CD8-positive, alpha-beta memory T cell (primary cell): ENCODE measurements at regions not wholly inside any gene's neighbourhood (a gene's known extent, or its start where the extent isn't known, plus 50 kb on each side); places are given as distances from the start of the nearest gene placed in this dataset.

ENCODE experiments used
- CTCF ChIA-PET: fragments of 350-600 bp; sonication (Branson Sonifier 250); formaldehyde crosslinking; loops from one replicate; lab custom pipeline; 2021; ENCODE audit warnings: antibody characterized with exemption; lab: Charles Lee
- POLR2A ChIA-PET: fragments of 350-600 bp; sonication (Branson Sonifier 250); formaldehyde crosslinking; loops from one replicate; lab custom pipeline; 2021; ENCODE audit warnings: antibody characterized with exemption; lab: Charles Lee
- DNase-seq, 5 donors: peaks; one replicate each; pipeline versions ENCODE4 v3.0.0 to v3.0.0-alpha.2; 2020 to 2022; ENCODE audit warnings: mixed read lengths in 1 of 5
- H3K27ac ChIP-seq: one replicate; pipeline ENCODE4 v1.7.0; 2013; ENCODE audit warnings: low read depth, mild to moderate bottlenecking, low read length, moderate library complexity
- H3K27me3 ChIP-seq: 2 replicates; pipeline ENCODE4 v1.7.0; 2013; ENCODE audit warnings: low read length, mild to moderate bottlenecking; ENCODE audit not compliant: insufficient read depth, poor library complexity, severe bottlenecking
- H3K36me3 ChIP-seq: 2 replicates; pipeline ENCODE4 v1.7.0; 2013; ENCODE audit warnings: mild to moderate bottlenecking, low read length, moderate library complexity; ENCODE audit not compliant: insufficient read depth
- H3K4me1 ChIP-seq: 2 replicates; pipeline ENCODE4 v1.7.0; 2013; ENCODE audit warnings: mild to moderate bottlenecking, low read length, moderate library complexity; ENCODE audit not compliant: insufficient read depth
- H3K4me3 ChIP-seq: 2 replicates; pipeline ENCODE4 v1.7.0; 2013; ENCODE audit warnings: mild to moderate bottlenecking, low read length
- H3K9me3 ChIP-seq: 2 replicates; pipeline ENCODE4 v1.7.0; 2013; ENCODE audit warnings: mild to moderate bottlenecking, low read length
- H3K27ac Mint-ChIP-seq, 8 donors: one replicate each; pipeline ENCODE4 v1.8.0; 2020 to 2021; ENCODE audit warnings: mixed read lengths in 8 of 8, mild to moderate bottlenecking in 6 of 8, inconsistent platforms in 3 of 8, moderate library complexity in 3 of 8
- H3K27me3 Mint-ChIP-seq, 2 donors: one replicate each; pipeline ENCODE4 v1.8.0; 2020 to 2021; ENCODE audit warnings: mixed read lengths in 2 of 2, mild to moderate bottlenecking in 1 of 2, moderate library complexity in 1 of 2
- H3K36me3 Mint-ChIP-seq, 3 donors: one replicate each; pipeline ENCODE4 v1.8.0; 2020 to 2021; ENCODE audit warnings: mixed read lengths in 3 of 3, inconsistent platforms in 1 of 3, mild to moderate bottlenecking in 1 of 3
- H3K4me1 Mint-ChIP-seq, 3 donors: one replicate each; pipeline ENCODE4 v1.8.0; 2020 to 2021; ENCODE audit warnings: mixed read lengths in 3 of 3, inconsistent platforms in 1 of 3, mild to moderate bottlenecking in 1 of 3
- H3K4me3 Mint-ChIP-seq, 7 donors: one replicate each; pipeline ENCODE4 v1.8.0; 2020 to 2021; ENCODE audit warnings: mixed read lengths in 7 of 7, mild to moderate bottlenecking in 6 of 7, moderate library complexity in 4 of 7, inconsistent platforms in 2 of 7
- H3K9me3 Mint-ChIP-seq, 5 donors: one replicate each; pipeline ENCODE4 v1.8.0; 2020 to 2022; ENCODE audit warnings: mixed read lengths in 5 of 5, mild to moderate bottlenecking in 3 of 5, moderate library complexity in 2 of 5, inconsistent platforms in 1 of 5

DNA sequence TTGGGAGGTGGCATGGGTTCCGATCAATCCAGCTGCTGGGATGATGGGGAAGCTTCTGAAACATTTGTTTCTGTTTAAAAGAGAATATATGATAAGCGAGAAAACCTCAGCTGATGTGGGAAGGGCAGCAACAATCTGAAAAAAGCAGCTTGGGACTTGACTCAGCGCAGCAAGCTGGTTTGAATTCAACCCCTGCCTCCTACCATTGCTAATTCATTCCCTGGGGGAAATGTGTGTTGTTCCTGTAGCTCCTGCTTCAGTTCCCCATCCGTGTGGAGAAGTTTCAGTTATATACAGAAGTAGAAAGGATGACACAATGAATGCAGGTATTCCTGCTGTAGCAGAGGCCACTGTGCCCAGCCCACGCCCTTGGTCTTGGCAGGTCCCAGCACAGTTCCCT is 145.1 kb downstream of the NXNL2 start:
- DNase-seq, result no peak
- POLR2A ChIA-PET, result no interaction called here
- Histone ChIP-seq H3K4me1 (no peaks in the 10 kb centered on the region), H3K4me3 (no peak overlapping the region), H3K36me3 (no peaks in the 10 kb centered on the region), H3K27me3 (no peaks in the 10 kb centered on the region), H3K9me3 (no peaks in the 10 kb centered on the region), H3K27ac (no peak overlapping the region)
- Mint-ChIP-seq H3K27me3 (peaks cover 5 to 6% of the 10 kb centered on the region in 2 donors), H3K36me3 (no peaks in the 10 kb centered on the region), H3K4me3 (no peak overlapping the region), H3K4me1 (no peaks in the 10 kb centered on the region), H3K27ac (no peak overlapping the region), H3K9me3 (no peaks in the 10 kb centered on the region)
- CTCF ChIA-PET, result no interaction called here

- no peaks in the 10 kb centered on the region for H3K36me3 Mint-ChIP-seq
- DNase-seq, result no peak
- H3K27me3 Mint-ChIP-seq, result peaks cover 4 to 5% of the 10 kb centered on the region in 2 donors
- Histone ChIP-seq H3K4me1 (no peaks in the 10 kb centered on the region), H3K27me3 (no peaks in the 10 kb centered on the region), H3K27ac (no peak overlapping the region), H3K9me3 (no peaks in the 10 kb centered on the region), H3K4me3 (no peak overlapping the region), H3K36me3 (no peaks in the 10 kb centered on the region)
- ChIA-PET POLR2A (no interaction called here), CTCF (no interaction called here)
- no peaks in the 10 kb centered on the region for H3K9me3 Mint-ChIP-seq
- H3K4me3 Mint-ChIP-seq, result no peak overlapping the region
- no peaks in the 10 kb centered on the region for H3K4me1 Mint-ChIP-seq
- no peak overlapping the region for H3K27ac Mint-ChIP-seq
Measured at GRCh38 chr9:88680505-88681160, 145.7 kb downstream of the NXNL2 start.

DNA sequence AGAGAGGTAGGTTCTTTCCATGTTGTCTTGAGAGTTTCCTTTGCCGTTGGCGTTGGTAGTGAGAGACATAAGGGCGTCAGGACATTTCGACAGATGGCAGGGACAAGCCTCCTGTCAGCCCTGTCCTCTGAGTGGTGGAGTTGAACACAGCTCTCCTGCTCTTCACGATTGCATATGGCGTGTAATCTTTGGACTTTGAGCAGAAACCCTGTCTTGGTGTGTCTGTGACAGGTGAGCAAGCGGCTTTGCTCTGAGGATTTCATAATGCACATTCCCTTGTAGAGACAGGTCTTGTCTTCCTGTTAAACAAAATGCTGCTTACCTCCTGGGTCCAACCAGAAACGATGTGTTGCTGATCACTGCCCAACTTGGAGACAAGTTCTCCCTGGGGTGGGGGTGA is 146.5 kb downstream of the NXNL2 start:
- Histone ChIP-seq H3K4me3 (no peak overlapping the region), H3K36me3 (no peaks in the 10 kb centered on the region), H3K9me3 (no peaks in the 10 kb centered on the region), H3K27ac (no peak overlapping the region), H3K27me3 (no peaks in the 10 kb centered on the region), H3K4me1 (no peaks in the 10 kb centered on the region)
- Mint-ChIP-seq H3K4me1 (no peaks in the 10 kb centered on the region), H3K36me3 (no peaks in the 10 kb centered on the region), H3K9me3 (no peaks in the 10 kb centered on the region), H3K4me3 (no peak overlapping the region), H3K27ac (no peak overlapping the region), H3K27me3 (peaks cover 4 to 5% of the 10 kb centered on the region in 2 donors)
- ChIA-PET CTCF (no interaction called here), POLR2A (no interaction called here)
- DNase-seq, result no peak

DNA sequence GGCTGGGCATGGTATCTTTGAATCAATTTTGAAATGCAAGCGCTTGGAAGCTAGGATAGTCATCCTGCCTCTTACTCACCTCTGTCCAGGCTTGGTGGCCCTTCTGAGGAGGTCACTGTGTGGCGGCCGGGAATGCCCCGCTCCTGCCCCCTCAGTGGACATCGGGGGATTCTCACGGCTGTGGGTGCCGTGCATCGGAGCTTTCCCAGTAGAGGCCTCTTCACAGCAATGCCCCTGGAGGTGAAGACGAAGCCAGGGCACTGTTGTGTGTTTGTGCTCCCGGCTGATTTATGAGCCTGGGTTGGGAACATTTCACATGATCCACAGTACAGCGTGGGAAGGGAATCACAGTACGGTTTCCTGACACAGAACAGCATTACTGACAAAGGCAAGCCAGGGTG is 147.5 kb downstream of the NXNL2 start:
- POLR2A ChIA-PET, result no interaction called here
- Histone ChIP-seq H3K27me3 (no peaks in the 10 kb centered on the region), H3K4me1 (no peaks in the 10 kb centered on the region), H3K9me3 (no peaks in the 10 kb centered on the region), H3K27ac (no peak overlapping the region), H3K36me3 (no peaks in the 10 kb centered on the region), H3K4me3 (no peak overlapping the region)
- Mint-ChIP-seq H3K4me1 (no peaks in the 10 kb centered on the region), H3K27me3 (peaks cover 0 to 4% of the 10 kb centered on the region in 2 donors), H3K27ac (peak overlapping the region in 1 of 8 donors; percentile 76), H3K4me3 (no peak overlapping the region), H3K36me3 (no peaks in the 10 kb centered on the region), H3K9me3 (no peaks in the 10 kb centered on the region)
- CTCF ChIA-PET, result no interaction called here
- no peak for DNase-seq

- Mint-ChIP-seq H3K9me3 (no peaks in the 10 kb centered on the region), H3K36me3 (no peaks in the 10 kb centered on the region), H3K4me3 (no peak overlapping the region), H3K27me3 (peaks cover 0 to 1% of the 10 kb centered on the region in 2 donors), H3K4me1 (no peaks in the 10 kb centered on the region), H3K27ac (no peak overlapping the region)
- no peaks in the 10 kb centered on the region for H3K4me1 ChIP-seq
- CTCF ChIA-PET, result no interaction called here
- POLR2A ChIA-PET, result no interaction called here
- DNase-seq, result no peak
- no peaks in the 10 kb centered on the region for H3K9me3 ChIP-seq
- H3K27ac ChIP-seq, result no peak overlapping the region
- no peak overlapping the region for H3K4me3 ChIP-seq
- H3K27me3 ChIP-seq, result no peaks in the 10 kb centered on the region
- no peaks in the 10 kb centered on the region for H3K36me3 ChIP-seq
Measured at GRCh38 chr9:88684046-88684445, 149.1 kb downstream of the NXNL2 start.

DNA sequence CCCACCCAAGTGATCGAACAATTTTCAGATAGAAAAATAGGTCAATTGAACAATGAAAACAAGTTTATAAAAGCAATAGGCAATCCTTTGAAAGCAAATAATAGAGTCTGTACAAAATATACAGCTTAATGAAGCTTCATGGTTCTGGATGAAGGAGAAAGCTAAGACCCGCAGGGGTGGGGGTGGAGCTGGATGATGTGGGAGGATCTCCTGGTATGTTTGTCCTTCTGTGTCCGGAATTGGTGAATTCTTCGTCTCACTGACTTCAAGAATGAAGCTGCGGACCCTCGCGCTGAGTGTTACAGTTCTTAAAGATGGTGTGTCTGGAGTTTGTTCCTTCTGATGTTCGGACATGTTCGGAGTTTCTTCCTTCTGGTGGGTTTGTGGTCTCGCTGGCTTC is 149.9 kb downstream of the NXNL2 start:
- no peak for DNase-seq
- Histone ChIP-seq H3K36me3 (no peaks in the 10 kb centered on the region), H3K4me3 (no peak overlapping the region), H3K27me3 (no peaks in the 10 kb centered on the region), H3K4me1 (no peaks in the 10 kb centered on the region), H3K9me3 (no peaks in the 10 kb centered on the region), H3K27ac (no peak overlapping the region)
- H3K36me3 Mint-ChIP-seq, result no peaks in the 10 kb centered on the region
- CTCF ChIA-PET, result no interaction called here
- no peaks in the 10 kb centered on the region for H3K4me1 Mint-ChIP-seq
- H3K9me3 Mint-ChIP-seq, result no peaks in the 10 kb centered on the region
- no peak overlapping the region for H3K27ac Mint-ChIP-seq
- peaks cover 0 to 1% of the 10 kb centered on the region in 2 donors for H3K27me3 Mint-ChIP-seq
- no peak overlapping the region for H3K4me3 Mint-ChIP-seq
- POLR2A ChIA-PET, result no interaction called here

GRCh38 chr9:88685966-88686365 is 151.0 kb downstream of the NXNL2 start:
- Histone ChIP-seq H3K27me3 (no peaks in the 10 kb centered on the region), H3K9me3 (no peaks in the 10 kb centered on the region), H3K27ac (no peak overlapping the region), H3K4me3 (no peak overlapping the region), H3K4me1 (no peaks in the 10 kb centered on the region), H3K36me3 (no peaks in the 10 kb centered on the region)
- H3K4me3 Mint-ChIP-seq, result no peak overlapping the region
- CTCF ChIA-PET, result no interaction called here
- H3K27ac Mint-ChIP-seq, result no peak overlapping the region
- no peaks in the 10 kb centered on the region for H3K9me3 Mint-ChIP-seq
- peaks cover 0 to 3% of the 10 kb centered on the region in 2 donors for H3K27me3 Mint-ChIP-seq
- POLR2A ChIA-PET, result no interaction called here
- H3K36me3 Mint-ChIP-seq, result no peaks in the 10 kb centered on the region
- no peaks in the 10 kb centered on the region for H3K4me1 Mint-ChIP-seq
- no peak for DNase-seq

DNA sequence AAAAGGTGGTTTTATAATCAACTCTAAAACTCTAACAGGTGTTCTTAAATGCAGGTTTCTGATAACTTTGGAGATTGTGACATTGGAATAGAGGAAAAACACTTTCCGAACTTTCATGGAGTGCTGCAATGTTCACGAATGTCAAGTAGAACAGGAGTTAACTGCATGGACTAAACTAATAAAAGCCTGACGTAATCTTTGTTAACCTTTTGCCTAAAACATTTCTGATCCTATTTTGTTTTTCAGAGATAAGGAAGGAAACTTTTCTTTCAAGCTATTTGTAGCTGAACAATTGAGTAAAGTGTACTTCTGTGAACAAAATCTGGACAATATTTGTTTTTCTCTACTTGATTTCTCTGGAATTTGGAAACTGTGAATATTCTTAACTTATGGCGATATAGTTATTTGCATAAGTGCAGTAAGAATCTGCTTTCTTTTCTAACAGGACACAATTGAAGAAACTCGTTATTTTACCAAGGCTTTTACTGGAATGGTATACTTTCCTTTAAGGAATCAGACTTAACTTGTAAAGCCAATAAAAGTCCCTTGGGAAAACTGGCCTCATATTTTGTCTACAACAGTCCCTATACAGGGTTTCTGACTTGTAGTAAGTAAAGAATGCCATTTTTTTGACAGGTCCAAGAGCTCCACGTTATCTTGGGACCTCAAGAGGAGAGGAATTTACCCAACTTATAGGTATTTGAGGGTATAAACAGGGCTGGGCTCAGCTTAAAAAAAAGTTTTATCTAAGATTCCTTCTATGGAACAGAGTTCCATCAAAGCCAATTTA is 154.7 kb downstream of the NXNL2 start:
- no peaks in the 10 kb centered on the region for H3K27me3 ChIP-seq
- Mint-ChIP-seq H3K9me3 (peaks cover 0 to 6% (median 5%) of the 10 kb centered on the region in 5 donors), H3K36me3 (no peaks in the 10 kb centered on the region), H3K27me3 (peaks cover 8 to 23% of the 10 kb centered on the region in 2 donors), H3K4me3 (no peak overlapping the region), H3K4me1 (no peaks in the 10 kb centered on the region), H3K27ac (no peak overlapping the region)
- no peak overlapping the region for H3K4me3 ChIP-seq
- H3K27ac ChIP-seq, result no peak overlapping the region
- H3K36me3 ChIP-seq, result no peaks in the 10 kb centered on the region
- DNase-seq, result no peak
- ChIA-PET CTCF (no interaction called here), POLR2A (no interaction called here)
- H3K9me3 ChIP-seq, result no peaks in the 10 kb centered on the region
- H3K4me1 ChIP-seq, result no peaks in the 10 kb centered on the region
